ENCODE measurements at regions not wholly inside any gene's neighbourhood (a gene's known extent, or its start where the extent isn't known, plus 50 kb on each side); places are given as distances from the start of the nearest gene placed in this dataset.
"Not testable (repeated sequence)": the region's sequence is repeated elsewhere in the genome, so short reads cannot be mapped to it uniquely, and the experiment has no call there.

DNA sequence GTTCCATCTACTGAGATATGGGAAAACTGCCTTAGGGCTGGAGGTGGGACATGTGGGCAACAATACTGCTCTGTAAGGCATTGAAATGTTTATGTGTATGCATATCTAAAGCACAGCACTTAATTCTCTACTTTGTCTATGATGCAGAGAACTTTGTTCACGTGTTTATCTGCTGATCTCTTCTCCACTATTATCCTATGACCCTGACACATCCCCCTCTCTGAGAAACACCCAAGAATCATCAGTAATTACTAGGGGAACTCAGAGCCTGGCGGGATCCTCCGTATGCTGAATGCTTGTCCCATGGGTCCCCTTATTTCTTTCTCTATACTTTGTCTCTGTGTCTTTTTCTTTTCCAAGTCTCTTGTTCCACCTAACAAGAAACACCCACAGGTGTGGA, 63.8 kb downstream of the OR4A15 start:
- DNase-seq (ENCODE audit: low read depth, low spot score): peak; percentile 77
- in situ Hi-C loops (cut with HindIII; ENCODE audit: low pct_unique_long_range_greater_than_20kb, low sequenced_read_pairs): not testable (repeated sequence)

GRCh38 chr11:55457641-55458040, 89.9 kb downstream of the OR4A15 start:
- DNase-seq (ENCODE audit: low read depth, low spot score): no peak
- in situ Hi-C loops (cut with HindIII; ENCODE audit: low pct_unique_long_range_greater_than_20kb, low sequenced_read_pairs): no loop called here

- DNase-seq (ENCODE audit: low read depth, low spot score); in situ Hi-C loops (cut with HindIII; ENCODE audit: low pct_unique_long_range_greater_than_20kb, low sequenced_read_pairs): not testable (repeated sequence)
Measured at GRCh38 chr11:55459871-55460270, 92.1 kb downstream of the OR4A15 start.

- no peak for DNase-seq (ENCODE audit: low read depth, low spot score)
- in situ Hi-C loops (cut with HindIII; ENCODE audit: low pct_unique_long_range_greater_than_20kb, low sequenced_read_pairs): no loop called here
Measured at GRCh38 chr11:55474321-55474720, 79.9 kb upstream of the OR4C15 start.

GRCh38 chr11:55481416-55481815, 72.9 kb upstream of the OR4C15 start:
- in situ Hi-C loops (cut with HindIII; ENCODE audit: low pct_unique_long_range_greater_than_20kb, low sequenced_read_pairs): no loop called here
- no peak for DNase-seq (ENCODE audit: low read depth, low spot score)

DNA sequence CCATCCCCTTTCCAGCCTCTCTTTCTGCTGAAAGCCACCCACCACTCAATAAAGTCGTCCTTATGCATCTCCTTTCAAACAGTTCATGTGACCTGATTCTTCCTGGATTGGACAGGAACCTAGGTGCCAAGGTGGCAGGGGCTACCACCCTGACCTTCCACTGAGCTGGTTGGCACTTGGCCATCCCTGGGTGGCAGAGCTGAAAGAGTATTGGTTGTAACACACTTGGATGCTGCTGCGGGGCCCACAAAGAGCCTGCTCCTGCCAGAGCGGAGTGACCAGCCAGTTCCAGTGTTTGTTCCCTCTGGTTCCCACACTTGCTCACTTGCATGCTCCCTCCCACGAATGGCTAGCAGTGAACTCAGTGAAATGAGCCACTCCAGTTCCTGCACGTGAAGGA, 57.2 kb upstream of the OR4C15 start:
- no peak for DNase-seq (ENCODE audit: low read depth, low spot score)
- in situ Hi-C loops (cut with HindIII; ENCODE audit: low pct_unique_long_range_greater_than_20kb, low sequenced_read_pairs): no loop called here

GRCh38 chr11:55501014-55501413, 53.3 kb upstream of the OR4C15 start:
- DNase-seq (ENCODE audit: low read depth, low spot score): no peak
- in situ Hi-C loops (cut with HindIII; ENCODE audit: low pct_unique_long_range_greater_than_20kb, low sequenced_read_pairs): no loop called here

DNA sequence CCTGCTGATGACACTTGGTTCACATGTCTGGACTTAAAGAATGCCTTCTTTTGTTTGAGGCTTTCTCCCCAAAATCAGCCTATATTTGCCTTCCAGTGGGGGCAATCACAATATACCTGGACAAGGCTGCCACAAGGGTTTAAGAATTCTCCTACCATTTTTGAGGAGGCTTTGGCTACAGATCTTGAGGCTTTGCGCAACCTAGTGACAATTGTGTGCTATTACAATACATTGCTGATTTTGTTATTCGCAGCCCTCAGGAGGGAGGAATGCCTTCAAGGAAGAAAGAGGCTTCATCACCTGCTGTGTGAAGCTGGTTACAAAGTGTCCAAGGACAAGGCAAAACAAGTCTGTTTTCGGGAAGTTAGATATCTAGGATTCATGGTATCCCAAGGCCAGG, 50.8 kb upstream of the OR4C15 start:
- peak; percentile 47 for DNase-seq (ENCODE audit: low read depth, low spot score)

More for the DNA sequence above, 50.8 kb upstream of the OR4C15 start:
- in situ Hi-C loops (cut with HindIII; ENCODE audit: low pct_unique_long_range_greater_than_20kb, low sequenced_read_pairs): no loop called here

Data from SK-MEL-5 (cell line).